GM19455 (cell line): ENCODE measurements at regions not wholly inside any gene's neighbourhood (a gene's known extent, or its start where the extent isn't known, plus 50 kb on each side); places are given as distances from the start of the nearest gene placed in this dataset.

Source experiments
- ATAC-seq: cut with Tn5 transposase; IDR thresholded peaks from one replicate; pipeline ENCODE4 v1.9.1; 2021; ENCODE audit not compliant: unreplicated experiment

DNA sequence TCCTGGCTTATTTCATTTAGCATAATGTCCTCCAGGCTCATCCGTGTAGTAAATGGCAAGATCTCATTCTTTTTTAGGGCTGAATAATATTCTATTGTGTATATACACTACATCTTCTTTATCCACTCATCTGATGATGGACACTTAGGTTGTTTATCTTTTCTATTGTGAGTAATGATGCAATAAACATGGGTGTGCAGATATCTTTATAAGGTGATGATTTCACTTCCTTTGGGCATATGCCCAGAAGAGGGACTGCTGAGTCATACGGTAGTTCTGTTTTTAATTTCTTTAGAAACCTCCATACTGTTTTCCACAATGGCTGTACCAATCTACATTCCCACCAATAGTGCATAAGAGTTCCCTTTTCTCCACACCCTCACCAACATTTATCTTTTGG, 317.6 kb upstream of the CNKSR2 start:
- ATAC-seq: no peak

GRCh38 chrX:21047034-21047455, 327.2 kb upstream of the CNKSR2 start:
- no peak for ATAC-seq

GRCh38 chrX:21014326-21014725, 359.9 kb upstream of the CNKSR2 start:
- no peak for ATAC-seq

- ATAC-seq: no peak
These were observed 369.4 kb upstream of the CNKSR2 start for GRCh38 chrX:21004835-21005234.

DNA sequence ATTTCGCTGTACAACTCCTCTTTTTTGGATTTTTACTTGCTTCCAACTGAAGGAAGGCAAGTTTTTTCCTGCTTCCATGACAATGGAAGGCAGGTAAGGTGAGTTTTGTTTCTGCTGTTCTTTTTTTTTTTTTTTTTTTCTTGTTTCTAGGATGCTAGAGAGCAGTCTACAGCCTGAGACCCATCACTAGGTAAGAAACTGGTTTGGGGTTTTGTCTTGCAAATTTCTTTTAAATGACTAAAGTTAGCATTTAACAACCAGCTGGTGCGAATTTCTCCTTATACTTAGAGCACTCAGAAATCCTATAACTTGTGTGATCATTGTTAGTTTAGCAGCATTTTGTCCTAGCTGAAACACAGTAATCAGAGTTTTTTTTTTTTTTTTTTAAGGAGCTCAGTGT, 378.4 kb upstream of the CNKSR2 start:
- no peak for ATAC-seq

DNA sequence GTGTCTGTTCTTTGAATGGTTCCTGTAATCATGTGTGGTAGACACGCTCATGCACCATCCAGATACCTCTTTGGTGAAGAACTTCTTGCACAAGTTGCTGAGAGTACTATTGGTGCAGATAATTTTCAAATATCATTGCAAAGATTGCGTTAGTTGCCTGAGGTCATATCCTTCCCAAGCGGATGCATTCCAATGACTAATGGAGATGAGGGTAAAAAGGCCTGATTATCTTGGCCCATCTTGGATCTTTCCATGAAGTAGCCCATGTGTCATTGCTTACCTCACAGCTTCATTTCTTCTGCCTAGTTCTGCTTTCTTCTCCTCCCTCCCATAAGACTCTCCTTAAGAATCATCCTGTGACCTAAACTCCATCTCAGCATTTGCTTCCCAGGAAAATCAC, 384.9 kb upstream of the CNKSR2 start:
- no peak for ATAC-seq

GRCh38 chrX:20988804-20989203, 385.4 kb upstream of the CNKSR2 start:
- ATAC-seq: no peak

DNA sequence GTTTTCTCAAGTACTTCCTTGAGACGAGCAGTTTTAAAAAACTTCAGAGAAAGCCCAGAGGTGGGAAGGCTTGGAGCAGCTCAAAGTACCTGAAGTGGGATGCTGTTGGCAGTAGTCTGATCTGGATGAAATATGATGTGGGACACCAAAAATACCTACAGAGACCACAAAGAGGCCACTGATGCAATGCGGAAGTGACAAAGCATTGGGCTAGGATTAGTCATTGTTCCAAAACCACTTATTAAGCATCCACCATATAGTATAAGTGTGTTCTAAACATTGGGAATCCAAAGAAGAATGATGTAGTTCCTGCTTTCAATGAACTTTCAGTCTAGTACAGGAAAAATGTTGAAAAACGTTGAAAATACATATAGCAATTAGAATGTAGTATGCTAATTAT, 386.1 kb upstream of the CNKSR2 start:
- ATAC-seq: no peak

- no peak for ATAC-seq
These were observed 393.8 kb upstream of the CNKSR2 start for GRCh38 chrX:20980426-20980825.

- no peak for ATAC-seq
These were observed 399.9 kb upstream of the CNKSR2 start for GRCh38 chrX:20974326-20974725.

DNA sequence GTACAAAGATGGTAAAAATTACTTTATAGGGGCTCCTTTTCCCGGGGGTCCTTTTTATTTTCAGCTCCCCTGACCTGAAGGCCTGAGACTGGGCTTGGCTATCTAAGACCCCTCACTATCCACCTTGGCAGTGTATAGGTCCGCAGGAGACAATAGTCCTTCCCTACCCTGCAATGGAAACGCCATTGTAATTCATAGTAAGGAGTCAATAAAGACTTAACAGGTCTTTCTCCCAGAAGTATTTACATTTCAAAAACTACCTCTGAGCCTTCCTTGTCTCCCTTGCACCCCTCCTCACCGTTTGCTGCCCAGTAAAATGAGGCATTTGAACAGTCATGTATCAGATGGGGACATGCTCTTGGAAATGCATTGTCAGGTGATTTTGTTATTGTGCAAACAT, 401.2 kb upstream of the CNKSR2 start:
- ATAC-seq: no peak

GRCh38 chrX:20971250-20971649, 403.0 kb upstream of the CNKSR2 start:
- ATAC-seq: no peak

GRCh38 chrX:20969565-20969964, 404.7 kb upstream of the CNKSR2 start:
- no peak for ATAC-seq

- ATAC-seq: no peak
These were observed 405.2 kb upstream of the CNKSR2 start for GRCh38 chrX:20968996-20969395.

DNA sequence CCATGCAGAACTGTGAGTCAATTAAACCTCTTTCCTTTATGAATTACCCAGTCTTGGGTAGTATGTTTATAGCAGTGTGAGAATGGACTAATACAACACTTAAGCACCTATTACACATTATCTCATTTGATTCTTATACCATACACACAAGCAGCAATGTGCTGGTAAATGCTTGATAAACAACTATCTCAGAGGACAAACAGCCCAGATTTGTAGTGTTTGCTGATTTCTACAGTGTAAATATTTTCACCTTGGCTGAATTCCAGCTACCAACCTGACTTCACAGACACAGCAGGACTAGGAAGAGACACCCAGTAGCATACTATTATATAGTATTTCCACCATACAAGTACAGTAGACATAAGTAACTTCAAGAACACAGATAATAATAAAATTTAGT, 406.5 kb upstream of the CNKSR2 start:
- ATAC-seq: no peak

- no peak for ATAC-seq
These were observed 408.8 kb upstream of the CNKSR2 start for GRCh38 chrX:20965270-20966044.

DNA sequence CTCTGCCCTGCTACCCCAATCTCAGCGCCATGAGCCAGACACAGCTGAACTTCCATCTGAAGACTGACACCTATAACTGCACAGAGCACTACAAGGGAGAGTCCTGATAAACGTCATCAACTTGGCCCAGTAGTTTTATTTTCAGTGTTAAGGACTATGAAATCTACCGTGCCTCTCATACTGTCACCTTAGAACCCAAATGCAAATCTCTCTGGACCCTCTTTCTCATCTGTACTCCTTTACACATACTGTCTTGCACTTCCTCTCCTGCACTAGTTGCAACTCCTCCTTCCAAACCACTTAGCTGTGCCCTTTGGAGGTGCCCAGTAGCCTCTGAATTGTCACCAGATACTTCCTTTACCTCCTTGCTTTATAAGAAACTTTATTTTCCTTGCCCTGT, 420.2 kb upstream of the CNKSR2 start:
- no peak for ATAC-seq

DNA sequence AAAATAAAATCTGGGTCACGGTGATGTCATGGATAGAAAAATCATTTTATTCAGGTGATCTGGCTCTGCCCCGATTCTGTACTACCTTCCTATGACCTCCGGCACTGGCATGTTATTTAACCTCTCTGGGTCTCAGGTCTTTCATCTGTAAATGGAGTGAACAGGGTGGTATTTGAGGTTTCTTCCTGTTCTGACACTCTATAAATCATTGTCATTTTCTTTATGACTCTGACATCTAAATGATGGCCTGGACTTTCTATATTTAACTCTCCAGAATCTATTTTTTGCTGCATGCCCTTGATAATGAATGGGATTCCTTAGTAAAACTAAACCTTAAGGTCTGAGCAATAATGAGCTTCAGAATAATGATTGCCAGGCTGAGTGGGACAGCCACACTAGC, 422.0 kb upstream of the CNKSR2 start:
- no peak for ATAC-seq

DNA sequence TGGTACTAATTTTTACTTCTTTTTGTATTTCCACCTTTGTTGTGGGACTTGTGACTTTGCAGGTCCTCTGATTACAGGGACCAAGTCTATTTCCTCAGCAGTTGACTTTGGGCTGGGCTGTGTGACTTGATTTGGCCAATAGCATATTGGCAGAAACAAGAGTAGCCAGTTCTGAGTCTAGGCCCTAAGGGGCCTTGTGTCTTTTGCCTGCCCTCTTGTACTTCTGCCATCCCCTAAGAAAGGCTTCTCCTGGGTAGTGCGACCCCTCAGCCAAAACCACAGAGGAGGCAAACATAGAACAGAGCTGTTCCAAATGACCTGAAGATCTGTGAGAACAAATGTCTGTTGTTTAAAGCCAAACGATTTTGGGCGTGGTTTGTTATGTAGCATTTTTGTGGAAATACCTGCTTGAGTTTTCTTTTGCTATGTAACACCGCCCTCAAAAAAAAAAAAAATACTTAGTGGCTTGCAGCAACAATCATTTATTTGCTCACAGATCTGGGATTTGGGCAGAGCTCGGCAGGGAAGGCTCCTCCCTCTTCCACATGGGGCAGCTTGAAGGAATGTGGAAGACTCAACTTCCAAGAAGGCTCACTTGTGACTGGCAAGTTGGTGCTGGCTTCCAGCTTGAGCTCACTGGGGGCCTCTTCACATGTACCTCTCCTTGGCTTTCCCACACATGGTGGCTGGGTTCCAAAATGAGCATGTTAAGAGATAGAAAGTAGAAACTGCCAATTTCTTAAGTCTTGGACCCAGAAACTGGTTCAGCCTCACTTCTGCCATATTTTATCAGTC, 423.0 kb upstream of the CNKSR2 start:
- no peak for ATAC-seq

- no peak for ATAC-seq
These were observed 426.8 kb upstream of the CNKSR2 start for GRCh38 chrX:20947411-20947912.

DNA sequence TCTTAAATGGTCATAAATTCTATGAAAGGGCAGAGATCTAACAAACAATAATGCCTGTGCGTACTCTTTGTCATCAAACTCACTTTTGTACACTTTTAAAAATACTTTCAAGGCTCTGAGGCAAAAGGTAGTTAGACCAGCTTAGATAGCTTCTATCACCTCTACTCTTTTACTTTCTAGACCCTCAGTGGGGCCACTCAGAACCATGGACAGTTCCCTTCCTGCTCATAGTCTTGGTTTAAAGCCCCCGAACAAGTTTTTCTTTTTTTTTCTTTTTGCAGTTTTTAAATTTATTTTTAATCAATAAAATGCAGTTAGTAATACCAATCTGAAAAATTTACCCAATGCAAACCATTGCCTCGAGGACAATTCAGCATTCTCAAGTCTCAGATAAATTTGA, 460.5 kb upstream of the CNKSR2 start:
- no peak for ATAC-seq

GRCh38 chrX:20906571-20906970, 467.6 kb upstream of the CNKSR2 start:
- no peak for ATAC-seq
